CD14-positive monocyte (primary cell): ENCODE measurements at regions not wholly inside any gene's neighbourhood (a gene's known extent, or its start where the extent isn't known, plus 50 kb on each side); places are given as distances from the start of the nearest gene placed in this dataset.

Experiments
- DNase-seq, 3 donors: peaks; one replicate each; pipeline ENCODE4 v3.0.0-alpha.2; 2011 to 2022
- H2AFZ ChIP-seq: 2 replicates; pipeline ENCODE4 v1.6.0; 2012; ENCODE audit warnings: mild to moderate bottlenecking, low read depth, low read length, inconsistent platforms; ENCODE audit not compliant: insufficient read depth, poor library complexity, severe bottlenecking
- H3K27ac ChIP-seq, 2 donors: 1 replicate in 1 of 2; 2 replicates in 1 of 2; pipeline ENCODE4 v1.5.1; 2012 to 2013; ENCODE audit warnings: low read length in 2 of 2, control low read depth in 1 of 2, inconsistent platforms in 1 of 2, low read depth in 1 of 2, mild to moderate bottlenecking in 1 of 2
- H3K27me3 ChIP-seq, 2 donors: one replicate each; pipeline versions ENCODE4 v1.6.0 to v1.6.1; 2011 to 2013; ENCODE audit warnings: low read length in 2 of 2; ENCODE audit not compliant: control insufficient read depth in 2 of 2, insufficient read depth in 2 of 2
- H3K36me3 ChIP-seq, 2 donors: replicated peaks in 1 of 2; 1 replicate in 1 of 2; 2 replicates in 1 of 2; pipeline versions ENCODE4 v1.5.1 to v1.6.1; 2012 to 2013; ENCODE audit warnings: low read length in 2 of 2, control low read depth in 1 of 2, inconsistent platforms in 1 of 2, mild to moderate bottlenecking in 1 of 2; ENCODE audit not compliant: insufficient read depth in 2 of 2, control insufficient read depth in 1 of 2
- H3K4me1 ChIP-seq, 2 donors: 1 replicate in 1 of 2; 2 replicates in 1 of 2; pipeline versions ENCODE4 v1.5.1 to v1.6.1; 2012 to 2013; ENCODE audit warnings: low read length in 2 of 2, control low read depth in 1 of 2, inconsistent platforms in 1 of 2, mild to moderate bottlenecking in 1 of 2, moderate library complexity in 1 of 2; ENCODE audit not compliant: insufficient read depth in 2 of 2, control insufficient read depth in 1 of 2
- H3K4me2 ChIP-seq: replicated peaks from 2 replicates; pipeline ENCODE3; 2012; ENCODE audit warnings: low read length, moderate library complexity, mild to moderate bottlenecking; ENCODE audit not compliant: poor library complexity, severe bottlenecking; ENCODE audit errors: extremely low read depth
- H3K4me3 ChIP-seq, 3 experiments: fragments of 200-600 bp in 1 of 3; sonication (generic) in 1 of 3; replicated peaks in 1 of 3; 1 replicate in 2 of 3; 2 replicates in 1 of 3; pipeline ENCODE4 v1.5.1; 2011 to 2013; ENCODE audit warnings: low read length in 3 of 3, mild to moderate bottlenecking in 3 of 3, control low read depth in 2 of 3, low read depth in 2 of 3, inconsistent platforms in 1 of 3, moderate library complexity in 1 of 3
- H3K79me2 ChIP-seq: 2 replicates; pipeline ENCODE4 v1.6.0; 2012; ENCODE audit warnings: mild to moderate bottlenecking, control low read depth, inconsistent platforms, low read length, moderate library complexity; ENCODE audit not compliant: insufficient read depth
- H3K9ac ChIP-seq: 2 replicates; pipeline ENCODE4 v1.6.0; 2017; ENCODE audit warnings: low read length, mild to moderate bottlenecking; ENCODE audit not compliant: insufficient read depth, poor library complexity, severe bottlenecking
- H3K9me3 ChIP-seq, 2 donors: replicated peaks in 1 of 2; 1 replicate in 1 of 2; 2 replicates in 1 of 2; pipeline versions ENCODE4 v1.5.1 to v1.6.1; 2012 to 2013; ENCODE audit warnings: low read length in 2 of 2, control low read depth in 1 of 2; ENCODE audit not compliant: control insufficient read depth in 1 of 2, insufficient read depth in 1 of 2
- H4K20me1 ChIP-seq: 2 replicates; pipeline ENCODE4 v1.6.0; 2012; ENCODE audit warnings: mild to moderate bottlenecking, low read length, control low read depth, moderate library complexity; ENCODE audit not compliant: insufficient read depth
- H3K27ac Mint-ChIP-seq, 7 donors: one replicate each; pipeline ENCODE4 v1.8.0; 2020; ENCODE audit warnings: mild to moderate bottlenecking in 7 of 7, mixed read lengths in 7 of 7, moderate library complexity in 6 of 7, inconsistent platforms in 2 of 7
- H3K27me3 Mint-ChIP-seq, 3 donors: one replicate each; pipeline ENCODE4 v1.8.0; 2021 to 2022; ENCODE audit warnings: low read depth in 3 of 3, mild to moderate bottlenecking in 3 of 3, mixed read lengths in 3 of 3, moderate library complexity in 3 of 3, inconsistent platforms in 1 of 3
- H3K36me3 Mint-ChIP-seq, 2 donors: one replicate each; pipeline ENCODE4 v1.8.0; 2020; ENCODE audit warnings: mixed read lengths in 2 of 2, inconsistent platforms in 1 of 2, mild to moderate bottlenecking in 1 of 2
- H3K4me1 Mint-ChIP-seq: one replicate; pipeline ENCODE4 v1.8.0; 2020; ENCODE audit warnings: mild to moderate bottlenecking, mixed read lengths
- H3K4me3 Mint-ChIP-seq, 2 donors: one replicate each; pipeline ENCODE4 v1.8.0; 2020; ENCODE audit warnings: mild to moderate bottlenecking in 2 of 2, mixed read lengths in 2 of 2, moderate library complexity in 1 of 2
- H3K9me3 Mint-ChIP-seq, 7 donors: one replicate each; pipeline ENCODE4 v1.8.0; 2020 to 2022; ENCODE audit warnings: mixed read lengths in 7 of 7, mild to moderate bottlenecking in 6 of 7, moderate library complexity in 6 of 7, inconsistent platforms in 2 of 7
- WGBS: methylation state at CpG from one replicate; pipeline ENCODE4 v1.1.5; 2013; ENCODE audit warnings: missing lambda C conversion rate; ENCODE audit not compliant: insufficient coverage; 5-methylcytosine and 5-hydroxymethylcytosine counted together
- intact Hi-C, 2 donors: fragments of 100-400 bp; cut with micrococcal nuclease; formaldehyde crosslinking; loops; one replicate each; pipeline versions ENCODE4 v1.15.0 to v1.15.1; 2023
- TF ChIP-seq, protein P1 (sequence below): fragments of 200-600 bp; IDR thresholded peaks from one replicate; pipeline ENCODE4 v1.8.0; 2022; ENCODE audit warnings: antibody characterized with exemption, mild to moderate bottlenecking

DNA sequence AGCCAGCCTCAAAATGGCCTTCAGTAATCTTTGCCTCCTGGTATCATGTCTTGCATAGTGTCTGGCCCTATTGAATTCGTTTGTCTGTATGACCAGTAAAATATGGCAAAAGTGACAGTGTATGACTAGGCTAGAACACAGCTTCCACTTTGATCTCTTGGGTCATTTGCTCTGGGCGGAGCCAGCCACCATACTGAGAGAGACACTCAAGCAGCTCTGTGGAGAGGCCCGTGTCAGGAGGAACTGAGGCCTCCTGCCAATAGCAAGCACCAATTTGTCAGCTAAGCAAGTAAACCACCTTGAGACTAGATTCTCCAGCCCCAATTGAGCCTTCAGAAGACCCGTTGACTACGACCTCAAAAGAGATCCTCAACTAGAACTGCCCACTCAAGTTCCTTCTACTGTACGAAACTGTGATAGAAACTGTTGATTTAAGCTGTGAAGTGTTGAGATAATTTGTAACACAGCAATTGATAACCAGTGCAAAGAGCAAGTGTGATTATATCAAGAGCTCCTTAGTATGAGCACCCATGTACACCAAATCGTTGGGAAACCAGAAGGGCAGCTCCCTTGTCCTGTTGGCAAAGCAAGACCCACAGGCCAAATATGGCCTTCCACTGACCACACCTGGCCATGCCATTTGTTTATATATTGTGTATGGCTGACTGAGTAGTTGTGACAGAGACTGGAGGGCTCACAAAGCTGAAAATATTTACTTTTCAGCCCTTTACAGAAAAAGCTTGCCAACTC lies 52.7 kb upstream of the SERBP1 start:
- H3K27ac Mint-ChIP-seq = no peak overlapping the region
- no peak overlapping the region for H2AFZ ChIP-seq

DNA sequence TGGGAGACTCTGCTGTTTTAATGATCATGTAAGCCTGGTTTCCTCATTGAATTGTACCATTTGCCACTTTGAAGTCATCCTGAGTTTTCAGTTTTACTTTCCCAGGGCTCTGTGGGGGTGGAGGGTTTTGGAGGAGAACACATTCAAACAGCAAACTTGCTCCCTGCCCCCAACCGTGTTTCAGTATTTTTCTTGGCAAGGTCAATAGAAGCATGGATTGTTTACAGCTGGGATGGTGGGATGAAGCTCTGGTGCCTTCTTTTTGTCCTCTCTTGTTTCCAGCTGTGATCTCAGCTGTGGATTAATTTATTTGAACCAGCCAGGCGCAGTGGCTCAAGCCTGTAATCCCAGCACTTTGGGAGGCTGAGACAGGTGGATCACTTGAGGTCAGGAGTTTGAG lies 54.3 kb upstream of the SERBP1 start:
- TF ChIP-seq, protein P1, sequence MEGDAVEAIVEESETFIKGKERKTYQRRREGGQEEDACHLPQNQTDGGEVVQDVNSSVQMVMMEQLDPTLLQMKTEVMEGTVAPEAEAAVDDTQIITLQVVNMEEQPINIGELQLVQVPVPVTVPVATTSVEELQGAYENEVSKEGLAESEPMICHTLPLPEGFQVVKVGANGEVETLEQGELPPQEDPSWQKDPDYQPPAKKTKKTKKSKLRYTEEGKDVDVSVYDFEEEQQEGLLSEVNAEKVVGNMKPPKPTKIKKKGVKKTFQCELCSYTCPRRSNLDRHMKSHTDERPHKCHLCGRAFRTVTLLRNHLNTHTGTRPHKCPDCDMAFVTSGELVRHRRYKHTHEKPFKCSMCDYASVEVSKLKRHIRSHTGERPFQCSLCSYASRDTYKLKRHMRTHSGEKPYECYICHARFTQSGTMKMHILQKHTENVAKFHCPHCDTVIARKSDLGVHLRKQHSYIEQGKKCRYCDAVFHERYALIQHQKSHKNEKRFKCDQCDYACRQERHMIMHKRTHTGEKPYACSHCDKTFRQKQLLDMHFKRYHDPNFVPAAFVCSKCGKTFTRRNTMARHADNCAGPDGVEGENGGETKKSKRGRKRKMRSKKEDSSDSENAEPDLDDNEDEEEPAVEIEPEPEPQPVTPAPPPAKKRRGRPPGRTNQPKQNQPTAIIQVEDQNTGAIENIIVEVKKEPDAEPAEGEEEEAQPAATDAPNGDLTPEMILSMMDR = no peak
- DNase-seq = no peak
- no peak overlapping the region for H3K4me3 Mint-ChIP-seq
- Histone ChIP-seq H3K79me2 (no peaks in the 10 kb centered on the region), H3K4me1 (no peaks in the 10 kb centered on the region), H3K9ac (no peak overlapping the region), H3K4me2 (no peak overlapping the region), H3K36me3 (no peaks in the 10 kb centered on the region), H3K27ac (no peak overlapping the region), H3K9me3 (no peaks in the 10 kb centered on the region), H3K4me3 (no peak overlapping the region), H4K20me1 (no peaks in the 10 kb centered on the region), H2AFZ (no peak overlapping the region), H3K27me3 (no peaks in the 10 kb centered on the region)
- H3K27ac Mint-ChIP-seq = no peak overlapping the region
- WGBS = no CpG with 5 or more reads among the region's 2 CpGs
- no peaks in the 10 kb centered on the region for H3K36me3 Mint-ChIP-seq
- intact Hi-C loops = no loop called here
- peaks cover 0 to 4% (median 0%) of the 10 kb centered on the region in 7 donors for H3K9me3 Mint-ChIP-seq
- peaks cover 0 to 2% (median 2%) of the 10 kb centered on the region in 3 donors for H3K27me3 Mint-ChIP-seq
- H3K4me1 Mint-ChIP-seq = no peaks in the 10 kb centered on the region

More for the DNA sequence above, 52.7 kb upstream of the SERBP1 start:
- Histone ChIP-seq H3K9ac (no peak overlapping the region), H3K36me3 (no peaks in the 10 kb centered on the region), H3K9me3 (no peaks in the 10 kb centered on the region), H3K4me1 (no peaks in the 10 kb centered on the region), H4K20me1 (no peaks in the 10 kb centered on the region), H3K4me2 (no peak overlapping the region), H3K27ac (no peak overlapping the region), H3K79me2 (no peaks in the 10 kb centered on the region), H3K4me3 (no peak overlapping the region), H3K27me3 (no peaks in the 10 kb centered on the region)
- 90% methylated on average over 4 of the region's 7 CpGs for WGBS
- no peak for DNase-seq
- Mint-ChIP-seq H3K36me3 (no peaks in the 10 kb centered on the region), H3K4me1 (no peaks in the 10 kb centered on the region), H3K9me3 (peaks cover 0 to 4% (median 0%) of the 10 kb centered on the region in 7 donors), H3K4me3 (no peak overlapping the region), H3K27me3 (peaks cover 0 to 4% (median 2%) of the 10 kb centered on the region in 3 donors)
- intact Hi-C loops = no loop called here
- TF ChIP-seq, protein P1 = no peak
